Right lobe of liver (tissue), 4 donors: ENCODE measurements at regions not wholly inside any gene's neighbourhood (a gene's known extent, or its start where the extent isn't known, plus 50 kb on each side); places are given as distances from the start of the nearest gene placed in this dataset.

Experiments used
- POLR2A ChIP-seq: fragments of 450-650 bp; IDR thresholded peaks from one replicate; pipeline ENCODE4 v1.6.1; 2017; ENCODE audit warnings: antibody characterized with exemption, mild to moderate bottlenecking
- TF ChIP-seq, protein P1 (sequence below), 4 donors: fragments of 200-600 bp in 3 of 4; fragments of 450-650 bp in 1 of 4; IDR thresholded peaks; one replicate each; pipeline versions ENCODE4 v1.5.1 to v1.8.0; 2016 to 2022; ENCODE audit warnings: antibody characterized with exemption in 4 of 4, mild to moderate bottlenecking in 2 of 4
- donor health status: DM: no; HTN: no; CAD: no.
- donor health status: DM: no; HTN: no; CAD: no.
- donor health status: DM: no; HTN: yes; CAD: no.

DNA sequence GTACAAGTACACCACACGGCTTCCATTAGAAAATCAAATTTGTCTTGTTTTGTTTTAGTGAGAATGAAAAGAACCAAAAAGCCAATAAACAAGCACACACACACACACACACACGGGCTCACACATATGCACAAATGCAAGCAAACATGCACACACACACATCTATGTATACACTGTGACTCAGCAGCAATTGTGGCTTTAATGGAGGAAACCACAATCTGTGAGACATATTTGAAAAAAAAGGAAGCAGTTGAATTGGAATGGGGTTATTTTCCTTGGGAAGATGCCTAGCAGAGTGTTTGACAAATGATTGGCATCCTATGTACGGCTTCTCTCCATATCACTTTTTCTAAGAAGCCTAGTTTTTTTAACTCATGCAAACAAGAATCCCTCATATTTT, 201.1 kb upstream of the ARRDC4 start:
- TF ChIP-seq, protein P1, sequence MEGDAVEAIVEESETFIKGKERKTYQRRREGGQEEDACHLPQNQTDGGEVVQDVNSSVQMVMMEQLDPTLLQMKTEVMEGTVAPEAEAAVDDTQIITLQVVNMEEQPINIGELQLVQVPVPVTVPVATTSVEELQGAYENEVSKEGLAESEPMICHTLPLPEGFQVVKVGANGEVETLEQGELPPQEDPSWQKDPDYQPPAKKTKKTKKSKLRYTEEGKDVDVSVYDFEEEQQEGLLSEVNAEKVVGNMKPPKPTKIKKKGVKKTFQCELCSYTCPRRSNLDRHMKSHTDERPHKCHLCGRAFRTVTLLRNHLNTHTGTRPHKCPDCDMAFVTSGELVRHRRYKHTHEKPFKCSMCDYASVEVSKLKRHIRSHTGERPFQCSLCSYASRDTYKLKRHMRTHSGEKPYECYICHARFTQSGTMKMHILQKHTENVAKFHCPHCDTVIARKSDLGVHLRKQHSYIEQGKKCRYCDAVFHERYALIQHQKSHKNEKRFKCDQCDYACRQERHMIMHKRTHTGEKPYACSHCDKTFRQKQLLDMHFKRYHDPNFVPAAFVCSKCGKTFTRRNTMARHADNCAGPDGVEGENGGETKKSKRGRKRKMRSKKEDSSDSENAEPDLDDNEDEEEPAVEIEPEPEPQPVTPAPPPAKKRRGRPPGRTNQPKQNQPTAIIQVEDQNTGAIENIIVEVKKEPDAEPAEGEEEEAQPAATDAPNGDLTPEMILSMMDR (IDR thresholded peaks at IDR 0.05), result no peak
- no peak for TF ChIP-seq POLR2A
